Endodermal cell (in vitro differentiated cells): ENCODE measurements at regions not wholly inside any gene's neighbourhood (a gene's known extent, or its start where the extent isn't known, plus 50 kb on each side); places are given as distances from the start of the nearest gene placed in this dataset.
A peak's percentile ranks its signal among the peaks of the same experiment; 100 is the strongest.

Source experiments
- DNase-seq: peaks from one replicate; pipeline ENCODE4 v3.0.0-alpha.2; 2017
- H3K27ac ChIP-seq: 2 replicates; pipeline ENCODE4 v1.5.1; 2013; ENCODE audit warnings: mild to moderate bottlenecking, low read depth, low read length, moderate library complexity
- H3K27me3 ChIP-seq: 2 replicates; pipeline ENCODE4 v1.6.1; 2013; ENCODE audit warnings: mild to moderate bottlenecking, low read length, moderate library complexity; ENCODE audit not compliant: insufficient read depth, control insufficient read depth, poor library complexity, severe bottlenecking
- H3K36me3 ChIP-seq: 2 replicates; pipeline ENCODE4 v1.7.0; 2013; ENCODE audit warnings: mild to moderate bottlenecking, low read length, moderate library complexity; ENCODE audit not compliant: control insufficient read depth, insufficient read depth
- H3K4me1 ChIP-seq: one replicate; pipeline ENCODE4 v1.7.0; 2013; ENCODE audit warnings: low read length; ENCODE audit not compliant: control insufficient read depth, insufficient read depth
- H3K4me3 ChIP-seq: 2 replicates; pipeline ENCODE4 v1.5.1; 2013; ENCODE audit warnings: mild to moderate bottlenecking, low read length, moderate library complexity
- H3K9ac ChIP-seq: 2 replicates; pipeline ENCODE4 v1.6.1; 2013; ENCODE audit warnings: mild to moderate bottlenecking, low read length, moderate library complexity; ENCODE audit not compliant: poor library complexity, severe bottlenecking; ENCODE audit errors: extremely low read depth
- H3K9me3 ChIP-seq: 2 replicates; pipeline ENCODE4 v1.6.1; 2013; ENCODE audit warnings: mild to moderate bottlenecking, low read length, moderate library complexity; ENCODE audit not compliant: control insufficient read depth
- H3K27ac Mint-ChIP-seq: 2 replicates; pipeline ENCODE4 v1.8.0; 2020; ENCODE audit warnings: mixed read lengths
- H3K27me3 Mint-ChIP-seq: 2 replicates; pipeline ENCODE4 v1.8.0; 2021; ENCODE audit warnings: mild to moderate bottlenecking, mixed read lengths; ENCODE audit not compliant: insufficient read depth
- H3K36me3 Mint-ChIP-seq: 2 replicates; pipeline ENCODE4 v1.8.0; 2020; ENCODE audit warnings: low read depth, mixed read lengths
- H3K4me1 Mint-ChIP-seq: 2 replicates; pipeline ENCODE4 v1.8.0; 2020; ENCODE audit warnings: mixed read lengths
- H3K4me3 Mint-ChIP-seq: 2 replicates; pipeline ENCODE4 v1.8.0; 2020; ENCODE audit warnings: mild to moderate bottlenecking, moderate library complexity, mixed read lengths
- H3K9me3 Mint-ChIP-seq: 2 replicates; pipeline ENCODE4 v1.8.0; 2020; ENCODE audit warnings: mild to moderate bottlenecking, mixed read lengths
- CTCF ChIP-seq: fragments of 200-600 bp; sonication (generic); conservative IDR thresholded peaks from 2 replicates; pipeline ENCODE4 v1.5.0; 2021; ENCODE audit warnings: antibody characterized with exemption, mild to moderate bottlenecking
- WGBS, 2 experiments: methylation state at CpG; one replicate each; pipeline versions ENCODE4 v1.1.5 to v1.1.7; 2013; ENCODE audit warnings: missing lambda C conversion rate in 2 of 2, mixed read lengths in 1 of 2; ENCODE audit not compliant: insufficient coverage in 1 of 2, insufficient read length in 1 of 2; 5-methylcytosine and 5-hydroxymethylcytosine counted together

DNA sequence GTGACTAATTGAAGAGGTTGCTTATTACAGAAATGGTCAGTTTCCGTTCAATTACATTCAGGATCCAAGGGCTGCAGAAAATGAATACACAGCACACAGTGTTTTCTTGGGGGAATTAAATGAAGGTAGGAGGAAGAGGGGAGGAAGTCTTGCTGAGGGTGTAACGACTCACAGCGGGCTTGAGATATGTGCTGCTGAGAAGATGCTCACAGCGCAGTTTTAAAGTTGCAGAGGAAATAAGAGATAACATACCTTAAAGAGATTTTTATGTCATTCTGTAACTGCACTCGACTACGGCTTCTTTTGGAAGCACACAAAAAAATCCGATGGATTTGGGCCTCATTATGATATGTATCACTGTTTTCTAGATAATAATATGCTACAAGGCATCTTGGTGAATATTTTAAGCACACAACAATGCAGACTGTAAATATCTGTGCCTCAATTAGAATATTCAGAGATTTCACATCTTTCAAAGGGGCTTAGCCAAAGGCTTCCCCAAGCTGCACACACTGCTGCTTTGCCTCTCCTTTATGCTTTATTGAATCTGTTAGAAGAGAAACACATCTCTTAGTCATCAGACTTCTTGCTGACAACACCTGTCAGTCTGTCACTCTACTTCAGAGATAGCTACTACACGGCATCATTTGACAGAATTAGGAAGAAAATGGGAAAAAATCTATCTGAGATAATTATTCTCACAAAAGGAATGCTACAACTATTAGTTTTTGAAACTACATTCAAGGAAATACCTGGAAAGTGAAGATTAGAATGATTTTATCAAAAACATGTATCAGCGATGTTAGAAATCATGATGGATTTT is 773.2 kb downstream of the OTOL1 start:
- no peaks in the 10 kb centered on the region for H3K9me3 Mint-ChIP-seq
- Histone ChIP-seq H3K36me3 (no peaks in the 10 kb centered on the region), H3K4me3 (no peak overlapping the region), H3K9me3 (no peaks in the 10 kb centered on the region), H3K4me1 (no peaks in the 10 kb centered on the region), H3K27ac (peak overlapping the region; percentile 49), H3K9ac (no peak overlapping the region), H3K27me3 (no peaks in the 10 kb centered on the region)
- no peak overlapping the region for H3K27ac Mint-ChIP-seq
- H3K36me3 Mint-ChIP-seq = no peaks in the 10 kb centered on the region
- no peak for TF ChIP-seq CTCF
- H3K4me3 Mint-ChIP-seq = no peak overlapping the region
- peaks cover 8% of the 10 kb centered on the region for H3K4me1 Mint-ChIP-seq
- WGBS, 2 experiments = 76 to 79% methylated on average over 6 to 9 of the region's 9 CpGs
- DNase-seq = no peak
- H3K27me3 Mint-ChIP-seq = no peaks in the 10 kb centered on the region

DNA sequence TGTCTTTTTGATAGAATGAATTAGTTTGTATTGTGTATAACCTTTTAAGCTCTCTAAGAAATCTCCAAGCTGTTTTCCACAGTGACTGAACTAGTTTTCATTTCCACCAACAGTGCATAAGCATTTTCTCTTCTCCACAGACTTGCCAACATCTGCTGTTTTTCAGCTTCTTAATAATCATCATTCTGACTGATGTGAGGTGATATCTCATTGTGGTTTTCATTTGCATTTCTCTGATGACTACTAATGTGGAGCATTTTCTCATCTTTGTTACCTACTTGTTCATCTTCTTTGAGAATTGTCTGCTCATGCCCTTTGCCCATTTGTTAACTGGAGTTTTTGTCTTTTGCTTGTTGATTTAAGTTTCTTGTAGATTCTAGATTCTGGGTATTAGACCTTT is 777.5 kb downstream of the OTOL1 start:
- Histone ChIP-seq H3K4me1 (no peaks in the 10 kb centered on the region), H3K9ac (no peak overlapping the region), H3K9me3 (no peaks in the 10 kb centered on the region), H3K36me3 (no peaks in the 10 kb centered on the region), H3K4me3 (no peak overlapping the region), H3K27me3 (no peaks in the 10 kb centered on the region), H3K27ac (no peak overlapping the region)
- Mint-ChIP-seq H3K4me1 (peaks cover 8% of the 10 kb centered on the region), H3K27ac (no peak overlapping the region), H3K4me3 (no peak overlapping the region), H3K27me3 (no peaks in the 10 kb centered on the region), H3K9me3 (no peaks in the 10 kb centered on the region), H3K36me3 (no peaks in the 10 kb centered on the region)
- DNase-seq = no peak
- no peak for TF ChIP-seq CTCF

DNA sequence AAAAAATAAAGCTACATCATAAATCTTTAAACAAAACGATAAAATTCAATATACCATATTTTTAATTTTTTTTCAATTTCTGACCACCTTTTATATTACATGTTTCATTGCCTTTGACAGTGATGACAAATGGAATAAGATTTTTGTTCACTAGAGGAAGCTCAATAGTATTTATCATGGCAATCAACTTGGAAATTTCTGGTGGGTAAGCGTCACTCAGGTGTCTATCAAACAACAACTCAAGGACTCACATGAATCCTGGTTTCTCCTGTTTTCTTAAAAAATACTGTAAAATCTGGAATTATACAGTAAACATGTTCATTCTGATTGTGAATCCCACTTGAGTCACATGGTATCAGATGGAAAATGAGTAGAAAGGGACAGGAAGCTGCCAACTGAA is 782.2 kb downstream of the OTOL1 start:
- Mint-ChIP-seq H3K36me3 (no peaks in the 10 kb centered on the region), H3K4me3 (no peak overlapping the region), H3K27ac (no peak overlapping the region), H3K27me3 (no peaks in the 10 kb centered on the region), H3K4me1 (no peaks in the 10 kb centered on the region), H3K9me3 (peaks cover 14% of the 10 kb centered on the region)
- WGBS, 2 experiments = 100% methylated on average over 2 of the region's 2 CpGs; no CpG with 5 or more reads in 1 of the 2 experiments
- H3K4me1 ChIP-seq = no peaks in the 10 kb centered on the region
- no peak for DNase-seq
- H3K27me3 ChIP-seq = no peaks in the 10 kb centered on the region
- no peak for TF ChIP-seq CTCF
- no peak overlapping the region for H3K9ac ChIP-seq
- H3K27ac ChIP-seq = no peak overlapping the region
- H3K36me3 ChIP-seq = no peaks in the 10 kb centered on the region
- no peak overlapping the region for H3K4me3 ChIP-seq
- H3K9me3 ChIP-seq = no peaks in the 10 kb centered on the region
